ENCODE measurements at regions not wholly inside any gene's neighbourhood (a gene's known extent, or its start where the extent isn't known, plus 50 kb on each side); places are given as distances from the start of the nearest gene placed in this dataset.
"Not testable (repeated sequence)": the region's sequence is repeated elsewhere in the genome, so short reads cannot be mapped to it uniquely, and the experiment has no call there.

DNA sequence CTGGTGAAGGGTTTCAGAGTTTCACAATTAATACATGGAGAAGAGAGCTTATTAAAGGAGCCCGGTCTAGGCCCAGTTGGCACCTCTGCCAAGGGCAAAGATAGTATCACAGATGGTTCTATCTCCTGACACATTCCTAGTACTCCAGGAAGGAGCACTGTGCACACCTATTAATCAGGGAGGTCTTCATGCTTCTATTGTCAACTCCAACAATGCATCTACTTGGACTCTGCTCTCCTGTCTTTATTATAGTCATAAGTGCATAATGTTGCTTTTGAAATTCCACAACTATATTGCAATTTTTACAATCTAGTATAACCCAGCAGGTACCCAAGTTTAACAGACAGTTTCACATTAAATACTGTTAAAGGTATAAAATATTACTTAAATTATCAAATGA is 174.5 kb upstream of the TSC22D1 start:
- DNase-seq (ENCODE audit: low spot score) = no peak

GRCh38 chr13:44749906-44750305 is 173.8 kb upstream of the TSC22D1 start:
- no peak for DNase-seq (ENCODE audit: low spot score)

- DNase-seq (ENCODE audit: low spot score) = no peak
These were observed 172.3 kb upstream of the TSC22D1 start for GRCh38 chr13:44748439-44748838.

DNA sequence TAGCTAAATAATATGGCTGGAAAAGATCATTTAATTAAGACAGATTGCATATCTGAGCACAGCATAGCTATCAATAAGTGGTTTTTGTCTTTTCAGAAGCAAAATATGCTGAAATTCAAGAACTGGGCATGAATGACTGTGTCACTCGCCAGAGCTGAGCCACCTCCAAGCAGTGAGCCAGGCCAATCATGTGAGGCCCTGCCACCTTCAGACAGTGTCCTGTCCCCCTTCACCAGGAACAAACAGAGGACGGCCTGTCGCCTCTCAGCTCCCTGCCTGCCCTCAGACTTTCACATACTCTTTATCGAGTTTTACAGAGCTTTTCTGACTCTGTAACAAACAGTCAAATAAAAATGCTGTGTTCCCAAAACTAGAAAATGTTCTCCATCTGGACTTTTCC is 171.0 kb upstream of the TSC22D1 start:
- DNase-seq (ENCODE audit: low spot score) = no peak

- DNase-seq (ENCODE audit: low spot score) = no peak
These were observed 170.6 kb upstream of the TSC22D1 start for GRCh38 chr13:44746690-44747089.

GRCh38 chr13:44744880-44745633 is 168.9 kb upstream of the TSC22D1 start:
- no peak for DNase-seq (ENCODE audit: low spot score)

GRCh38 chr13:44739539-44739938 is 163.4 kb upstream of the TSC22D1 start:
- DNase-seq (ENCODE audit: low spot score) = no peak

GRCh38 chr13:44739120-44739519 is 163.0 kb upstream of the TSC22D1 start:
- DNase-seq (ENCODE audit: low spot score) = no peak

GRCh38 chr13:44738463-44738862 is 162.3 kb upstream of the TSC22D1 start:
- no peak for DNase-seq (ENCODE audit: low spot score)

GRCh38 chr13:44735806-44736205 is 159.7 kb upstream of the TSC22D1 start:
- no peak for DNase-seq (ENCODE audit: low spot score)

DNA sequence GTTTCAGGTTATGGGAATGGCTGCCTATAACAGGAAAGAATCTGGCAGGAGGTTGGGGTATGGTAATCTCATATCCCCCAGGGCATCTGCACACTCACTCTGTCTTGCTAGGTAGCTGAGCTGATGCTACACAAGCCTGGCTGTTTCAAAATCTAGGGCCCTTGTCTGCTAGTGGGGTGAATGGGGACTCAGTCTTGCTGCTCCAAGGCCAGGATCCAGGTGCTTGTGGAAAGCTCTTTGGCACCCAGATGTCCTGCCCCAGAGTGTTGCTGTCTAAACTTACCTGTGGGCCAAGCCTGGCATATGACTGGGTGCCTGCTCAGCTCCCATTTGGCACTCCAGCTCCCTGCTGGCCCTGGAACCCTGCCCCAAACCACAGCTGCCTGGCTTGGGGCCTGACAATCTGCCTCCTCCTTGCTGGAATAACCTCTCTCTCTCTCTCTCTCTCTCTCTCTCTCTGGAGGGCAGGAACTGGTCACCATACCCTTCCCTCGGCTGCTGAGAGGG is 158.1 kb upstream of the TSC22D1 start:
- no peak for DNase-seq (ENCODE audit: low spot score)

DNA sequence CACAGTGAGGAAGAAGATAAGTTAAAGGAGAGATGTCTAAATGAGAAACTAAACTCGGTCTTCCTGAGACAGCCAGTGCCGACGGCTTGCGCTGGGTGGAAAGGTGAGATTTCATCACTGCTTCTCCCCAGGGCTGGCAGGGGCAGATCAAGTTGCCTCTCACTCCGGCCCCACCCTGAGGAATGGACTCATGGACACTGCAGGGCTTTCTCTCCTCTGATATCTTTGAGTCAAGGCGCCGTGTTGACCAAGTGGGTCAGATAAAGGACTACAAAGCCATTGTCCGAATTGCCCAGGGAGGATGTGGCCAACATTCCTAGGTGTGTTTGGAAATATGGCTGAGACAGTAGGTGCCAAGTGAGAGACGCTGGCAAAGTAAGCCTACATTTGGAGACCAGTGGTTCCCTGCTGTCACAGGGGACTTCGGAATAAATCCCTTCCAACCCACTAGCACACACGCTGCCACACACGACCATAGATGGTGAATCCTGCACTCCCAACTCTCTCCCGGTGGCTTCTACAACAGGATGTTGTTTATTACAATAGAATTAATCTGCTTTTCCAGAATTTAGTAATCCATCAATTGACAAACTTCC is 156.5 kb upstream of the TSC22D1 start:
- no peak for DNase-seq (ENCODE audit: low spot score)

DNA sequence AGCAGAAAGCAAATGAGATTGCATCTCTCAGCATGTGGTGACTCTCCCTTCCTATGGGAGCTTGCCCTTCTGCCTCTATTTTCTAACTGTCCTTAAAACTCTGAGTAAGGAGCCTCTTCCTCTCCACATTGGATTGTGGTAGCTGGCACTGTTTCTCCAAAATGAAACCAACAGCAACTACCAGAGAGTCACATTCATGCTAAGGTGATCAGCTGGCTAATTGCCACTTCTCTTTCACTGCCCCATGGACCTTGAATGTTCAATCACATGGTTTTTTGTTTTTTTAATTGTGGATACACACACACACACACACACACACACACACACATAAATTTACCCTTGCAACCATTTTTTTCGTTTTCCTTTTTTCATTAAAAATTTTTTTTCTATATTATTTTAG is 154.7 kb upstream of the TSC22D1 start:
- DNase-seq (ENCODE audit: low spot score) = no peak

DNA sequence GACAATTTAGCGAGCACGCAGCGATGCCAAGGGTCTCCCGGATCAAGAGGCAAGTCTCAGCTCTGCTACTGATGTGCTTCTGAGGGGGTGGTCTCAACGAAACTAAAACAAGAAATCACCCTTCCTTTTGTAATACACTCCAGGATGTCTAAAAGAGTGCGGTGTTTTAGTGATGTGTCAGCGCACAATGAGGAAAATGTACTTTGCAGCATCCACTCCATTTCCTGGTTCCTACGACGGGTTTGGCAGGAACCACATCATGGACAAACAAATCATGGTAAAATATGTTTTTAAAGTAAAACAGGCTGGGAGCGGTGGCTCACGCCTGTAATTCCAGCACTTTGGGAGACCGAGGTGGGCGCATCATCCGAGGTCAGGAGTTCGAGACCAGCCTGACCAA is 154.0 kb upstream of the TSC22D1 start:
- no peak for DNase-seq (ENCODE audit: low spot score)

DNA sequence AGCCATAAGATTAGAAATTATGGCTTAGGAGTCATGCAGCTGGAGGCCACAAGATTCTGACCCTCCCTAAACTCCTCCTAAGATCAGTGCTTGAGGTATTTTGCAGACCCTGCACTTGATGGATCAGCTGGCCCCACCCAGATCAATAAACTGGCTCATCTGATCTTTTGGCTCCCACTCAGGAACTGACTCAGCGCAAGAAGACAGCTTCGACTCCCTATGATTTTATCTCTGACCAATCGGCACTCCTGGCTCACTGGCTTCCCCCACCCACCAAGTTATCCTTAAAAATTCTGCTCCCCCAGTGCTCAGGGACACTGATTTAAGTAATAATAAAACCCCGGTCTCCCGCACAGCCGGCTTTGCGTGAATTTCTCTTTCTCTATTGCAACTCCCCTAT is 151.5 kb upstream of the TSC22D1 start:
- not testable (repeated sequence) for DNase-seq (ENCODE audit: low spot score)

- DNase-seq (ENCODE audit: low spot score) = no peak
These were observed 150.6 kb upstream of the TSC22D1 start for GRCh38 chr13:44726778-44727177.

DNA sequence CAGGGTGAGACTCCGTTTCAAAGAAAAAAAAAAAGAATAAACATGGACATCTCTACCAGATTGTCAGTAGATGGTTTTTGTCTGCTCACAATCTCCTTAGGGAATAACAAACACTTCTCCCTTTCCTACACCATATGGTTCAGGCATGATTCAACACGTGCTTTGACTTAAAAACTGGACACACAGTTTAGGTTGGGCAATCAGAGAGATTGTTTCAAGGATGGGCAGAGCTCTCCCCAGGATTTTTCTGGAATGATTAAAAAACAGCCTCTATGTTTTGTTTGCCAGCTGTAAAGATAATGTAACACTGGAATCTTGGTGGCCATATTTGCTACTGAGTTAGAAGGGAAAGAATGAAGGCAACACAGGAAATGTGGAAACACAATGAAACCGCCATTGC is 150.1 kb upstream of the TSC22D1 start:
- no peak for DNase-seq (ENCODE audit: low spot score)

GRCh38 chr13:44719857-44720671 is 143.9 kb upstream of the TSC22D1 start:
- DNase-seq (ENCODE audit: low spot score) = no peak

GRCh38 chr13:44718467-44718866 is 142.3 kb upstream of the TSC22D1 start:
- no peak for DNase-seq (ENCODE audit: low spot score)

- DNase-seq (ENCODE audit: low spot score) = no peak
These were observed 139.4 kb upstream of the TSC22D1 start for GRCh38 chr13:44715287-44716230.

- DNase-seq (ENCODE audit: low spot score) = no peak
These were observed 137.8 kb upstream of the TSC22D1 start for GRCh38 chr13:44713788-44714469.
